RWPE2 (cell line): ENCODE measurements at regions not wholly inside any gene's neighbourhood (a gene's known extent, or its start where the extent isn't known, plus 50 kb on each side); places are given as distances from the start of the nearest gene placed in this dataset.
"Not testable (repeated sequence)": the region's sequence is repeated elsewhere in the genome, so short reads cannot be mapped to it uniquely, and the experiment has no call there.

Experiments
- ATAC-seq: fragments of 200-7000 bp; cut with Tn5 transposase; 3 replicates; pipeline ENCODE4 v1.9.1; 2021; ENCODE audit warnings: low read depth
- DNase-seq: peaks from one replicate; pipeline ENCODE4 v3.0.0-alpha.2; 2020; ENCODE audit warnings: low spot score
- H3K27ac ChIP-seq: fragments of 450-650 bp; 2 replicates; pipeline ENCODE4 v1.5.1; 2017; ENCODE audit warnings: mild to moderate bottlenecking; ENCODE audit not compliant: poor library complexity, severe bottlenecking
- H3K27me3 ChIP-seq: fragments of 250-450 bp; sonication (Bioruptor Pico); 2 replicates; pipeline ENCODE4 v1.5.1; 2021; ENCODE audit warnings: mild to moderate bottlenecking, moderate library complexity; ENCODE audit not compliant: insufficient read depth, poor library complexity, severe bottlenecking
- H3K36me3 ChIP-seq: fragments of 250-450 bp; sonication (Bioruptor Pico); 2 replicates; pipeline ENCODE4 v1.5.1; 2020; ENCODE audit warnings: low read depth, mild to moderate bottlenecking, moderate library complexity
- H3K4me1 ChIP-seq: fragments of 250-450 bp; sonication (Bioruptor Pico); 2 replicates; pipeline ENCODE4 v1.5.1; 2021; ENCODE audit warnings: mild to moderate bottlenecking, moderate library complexity; ENCODE audit not compliant: insufficient read depth, poor library complexity, severe bottlenecking
- H3K4me3 ChIP-seq: fragments of 250-450 bp; sonication (Bioruptor Pico); 2 replicates; pipeline ENCODE4 v1.5.1; 2021; ENCODE audit warnings: mild to moderate bottlenecking, moderate library complexity; ENCODE audit not compliant: severe bottlenecking
- H3K9me3 ChIP-seq: fragments of 250-450 bp; sonication (Bioruptor Pico); 2 replicates; pipeline ENCODE4 v1.5.1; 2021; ENCODE audit warnings: mild to moderate bottlenecking, moderate library complexity; ENCODE audit not compliant: severe bottlenecking
- TF ChIP-seq, protein P1 (sequence below): fragments of 450-650 bp; IDR thresholded peaks from one replicate; pipeline ENCODE4 v1.5.1; 2017; ENCODE audit warnings: mild to moderate bottlenecking, moderate library complexity; ENCODE audit not compliant: poor library complexity, severe bottlenecking

- H3K4me3 ChIP-seq, result no peak overlapping the region
Measured at GRCh38 chr12:33223956-33224355, 215.7 kb downstream of the SYT10 start.

DNA sequence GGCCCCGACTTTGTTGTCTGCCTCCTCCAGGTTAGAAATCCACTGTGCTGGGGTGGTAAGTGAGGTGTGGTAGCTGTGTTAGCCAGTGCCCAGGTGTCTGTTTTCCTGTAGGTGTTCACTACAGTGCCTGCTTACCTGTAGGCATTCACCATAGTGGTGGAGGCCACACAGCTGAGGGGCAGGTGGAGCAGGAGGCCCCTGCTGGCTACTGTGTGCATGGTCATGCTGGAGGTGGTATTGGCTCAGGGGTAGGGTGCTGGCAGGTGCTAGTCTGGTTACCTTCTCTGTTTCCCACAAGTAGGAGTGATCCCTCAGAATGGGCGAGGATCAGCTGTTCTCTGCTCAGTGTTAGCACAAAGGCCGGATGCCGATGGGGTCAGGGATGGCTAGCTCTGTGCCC is 217.3 kb downstream of the SYT10 start:
- Histone ChIP-seq H3K27ac (no peak overlapping the region), H3K9me3 (no peaks in the 10 kb centered on the region), H3K4me1 (no peaks in the 10 kb centered on the region), H3K36me3 (no peaks in the 10 kb centered on the region), H3K27me3 (no peaks in the 10 kb centered on the region), H3K4me3 (no peak overlapping the region)
- DNase-seq, result no peak
- ATAC-seq, result no peak
- TF ChIP-seq, protein P1, sequence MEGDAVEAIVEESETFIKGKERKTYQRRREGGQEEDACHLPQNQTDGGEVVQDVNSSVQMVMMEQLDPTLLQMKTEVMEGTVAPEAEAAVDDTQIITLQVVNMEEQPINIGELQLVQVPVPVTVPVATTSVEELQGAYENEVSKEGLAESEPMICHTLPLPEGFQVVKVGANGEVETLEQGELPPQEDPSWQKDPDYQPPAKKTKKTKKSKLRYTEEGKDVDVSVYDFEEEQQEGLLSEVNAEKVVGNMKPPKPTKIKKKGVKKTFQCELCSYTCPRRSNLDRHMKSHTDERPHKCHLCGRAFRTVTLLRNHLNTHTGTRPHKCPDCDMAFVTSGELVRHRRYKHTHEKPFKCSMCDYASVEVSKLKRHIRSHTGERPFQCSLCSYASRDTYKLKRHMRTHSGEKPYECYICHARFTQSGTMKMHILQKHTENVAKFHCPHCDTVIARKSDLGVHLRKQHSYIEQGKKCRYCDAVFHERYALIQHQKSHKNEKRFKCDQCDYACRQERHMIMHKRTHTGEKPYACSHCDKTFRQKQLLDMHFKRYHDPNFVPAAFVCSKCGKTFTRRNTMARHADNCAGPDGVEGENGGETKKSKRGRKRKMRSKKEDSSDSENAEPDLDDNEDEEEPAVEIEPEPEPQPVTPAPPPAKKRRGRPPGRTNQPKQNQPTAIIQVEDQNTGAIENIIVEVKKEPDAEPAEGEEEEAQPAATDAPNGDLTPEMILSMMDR, result no peak

More at GRCh38 chr12:33223956-33224355, 215.7 kb downstream of the SYT10 start:
- no peaks in the 10 kb centered on the region for H3K27me3 ChIP-seq
- H3K27ac ChIP-seq, result no peak overlapping the region
- peak; percentile 91 for ATAC-seq
- TF ChIP-seq, protein P1, result no peak
- no peaks in the 10 kb centered on the region for H3K9me3 ChIP-seq
- H3K36me3 ChIP-seq, result no peaks in the 10 kb centered on the region
- DNase-seq, result no peak
- H3K4me1 ChIP-seq, result no peaks in the 10 kb centered on the region

DNA sequence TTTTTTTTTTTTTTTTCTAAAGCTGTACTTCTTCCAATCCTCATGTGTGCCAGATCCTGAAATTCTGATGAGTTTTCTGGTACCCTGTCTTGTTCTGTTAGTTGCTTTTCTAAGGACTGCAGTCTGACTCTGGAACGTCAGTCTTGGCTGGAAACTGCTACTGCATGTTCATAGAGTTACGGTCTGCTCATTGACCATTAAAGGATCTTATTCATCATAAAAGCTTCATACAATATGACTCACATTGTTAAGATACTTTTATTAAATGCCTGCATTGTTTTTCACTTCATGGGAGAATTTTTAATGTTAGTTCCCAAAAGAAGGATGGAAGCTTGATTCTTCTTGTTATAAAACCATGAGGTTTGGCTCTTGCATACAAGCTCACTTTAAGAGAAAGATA is 233.6 kb downstream of the SYT10 start:
- H3K27me3 ChIP-seq, result no peaks in the 10 kb centered on the region
- TF ChIP-seq, protein P1, result no peak

DNA sequence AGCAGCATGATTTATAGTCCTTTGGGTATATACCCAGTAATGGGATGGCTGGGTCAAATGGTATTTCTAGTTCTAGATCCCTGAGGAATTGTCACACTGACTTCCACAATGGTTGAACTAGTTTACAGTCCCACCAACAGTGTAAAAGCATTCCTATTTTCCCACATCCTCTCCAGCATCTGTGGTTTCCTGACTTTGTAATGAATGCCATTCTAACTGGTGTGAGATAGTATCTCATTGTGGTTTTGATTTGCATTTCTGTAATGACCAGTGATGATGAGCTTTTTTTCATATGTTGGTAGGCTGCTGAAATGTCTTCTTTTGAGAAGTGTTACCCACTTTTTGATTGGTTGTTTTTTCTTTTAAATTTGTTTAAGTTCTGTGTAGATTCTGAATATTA is 245.2 kb downstream of the SYT10 start:
- not testable (repeated sequence) for H3K4me3 ChIP-seq, DNase-seq, H3K27me3 ChIP-seq, H3K4me1 ChIP-seq, H3K36me3 ChIP-seq, H3K9me3 ChIP-seq, H3K27ac ChIP-seq, ATAC-seq

More for the DNA sequence above, 233.6 kb downstream of the SYT10 start:
- no peaks in the 10 kb centered on the region for H3K9me3 ChIP-seq
- no peaks in the 10 kb centered on the region for H3K4me1 ChIP-seq
- H3K4me3 ChIP-seq, result no peak overlapping the region
- H3K36me3 ChIP-seq, result no peaks in the 10 kb centered on the region
- no peak overlapping the region for H3K27ac ChIP-seq
- ATAC-seq (no peak), DNase-seq (no peak)

- DNase-seq, result no peak
- TF ChIP-seq, protein P1, result no peak
- Histone ChIP-seq H3K27ac (no peak overlapping the region), H3K36me3 (no peaks in the 10 kb centered on the region), H3K9me3 (peaks cover 8% of the 10 kb centered on the region), H3K4me1 (no peaks in the 10 kb centered on the region), H3K4me3 (no peak overlapping the region), H3K27me3 (no peaks in the 10 kb centered on the region)
- no peak for ATAC-seq
Measured at GRCh38 chr12:33192226-33192625, 247.4 kb downstream of the SYT10 start.
